Omental fat pad (tissue), 3 donors: ENCODE measurements at regions not wholly inside any gene's neighbourhood (a gene's known extent, or its start where the extent isn't known, plus 50 kb on each side); places are given as distances from the start of the nearest gene placed in this dataset.

Experiments used
- ATAC-seq: fragments of 150-250 bp; one replicate; pipeline ENCODE4 v1.9.1; 2016; ENCODE audit warnings: mild to moderate bottlenecking, moderate library complexity; ENCODE audit not compliant: low FRiP score
- DNase-seq: peaks from one replicate; pipeline ENCODE4 v3.0.0-alpha.2; 2019; ENCODE audit warnings: low spot score
- TF ChIP-seq, protein P1 (sequence below), 3 donors: fragments of 450-650 bp; IDR thresholded peaks; one replicate each; pipeline ENCODE4 v1.5.1; 2016 to 2017; ENCODE audit warnings: antibody characterized with exemption in 3 of 3, mild to moderate bottlenecking in 3 of 3, moderate library complexity in 2 of 3

DNA sequence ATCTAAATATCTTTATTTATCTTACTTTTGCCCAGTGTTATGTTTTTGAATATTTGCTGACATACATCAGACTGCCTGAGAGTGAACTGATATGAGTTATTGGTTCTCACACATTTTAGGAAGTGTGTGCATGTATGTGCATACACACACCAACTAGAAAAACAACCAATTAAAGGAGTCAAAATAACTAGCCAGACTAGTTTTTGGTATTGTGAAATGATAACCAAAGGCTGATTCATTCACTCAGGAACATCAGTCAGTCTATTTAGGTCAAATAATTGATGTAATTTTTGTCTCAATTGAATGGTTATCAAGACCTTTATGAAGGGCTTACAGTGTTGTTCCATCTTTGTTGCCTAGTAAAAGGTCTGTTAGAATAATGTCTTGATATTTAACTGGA, 369.3 kb upstream of the VRK2 start:
- ATAC-seq, result no peak
- DNase-seq, result no peak
- TF ChIP-seq, protein P1, sequence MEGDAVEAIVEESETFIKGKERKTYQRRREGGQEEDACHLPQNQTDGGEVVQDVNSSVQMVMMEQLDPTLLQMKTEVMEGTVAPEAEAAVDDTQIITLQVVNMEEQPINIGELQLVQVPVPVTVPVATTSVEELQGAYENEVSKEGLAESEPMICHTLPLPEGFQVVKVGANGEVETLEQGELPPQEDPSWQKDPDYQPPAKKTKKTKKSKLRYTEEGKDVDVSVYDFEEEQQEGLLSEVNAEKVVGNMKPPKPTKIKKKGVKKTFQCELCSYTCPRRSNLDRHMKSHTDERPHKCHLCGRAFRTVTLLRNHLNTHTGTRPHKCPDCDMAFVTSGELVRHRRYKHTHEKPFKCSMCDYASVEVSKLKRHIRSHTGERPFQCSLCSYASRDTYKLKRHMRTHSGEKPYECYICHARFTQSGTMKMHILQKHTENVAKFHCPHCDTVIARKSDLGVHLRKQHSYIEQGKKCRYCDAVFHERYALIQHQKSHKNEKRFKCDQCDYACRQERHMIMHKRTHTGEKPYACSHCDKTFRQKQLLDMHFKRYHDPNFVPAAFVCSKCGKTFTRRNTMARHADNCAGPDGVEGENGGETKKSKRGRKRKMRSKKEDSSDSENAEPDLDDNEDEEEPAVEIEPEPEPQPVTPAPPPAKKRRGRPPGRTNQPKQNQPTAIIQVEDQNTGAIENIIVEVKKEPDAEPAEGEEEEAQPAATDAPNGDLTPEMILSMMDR (IDR thresholded peaks at IDR 0.05), result no peak

DNA sequence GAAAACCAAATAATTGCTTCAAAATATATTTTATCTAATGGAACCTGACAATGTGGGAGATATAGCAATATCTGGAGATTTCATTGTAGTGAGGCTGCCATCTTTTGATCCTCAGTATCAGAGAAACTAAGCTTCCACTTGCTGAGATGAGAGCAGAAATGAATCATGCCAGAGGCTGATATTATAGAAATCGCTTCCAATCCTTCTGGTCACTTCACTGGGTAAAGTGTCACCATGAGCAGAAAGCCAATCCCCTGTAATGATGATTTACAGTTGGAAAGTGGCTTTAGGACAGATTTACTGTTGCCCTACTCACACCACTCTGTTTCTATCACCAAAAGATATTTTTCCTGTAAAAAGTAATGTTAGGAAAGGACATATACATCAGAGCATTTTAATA, 365.0 kb upstream of the VRK2 start:
- TF ChIP-seq, protein P1 (IDR thresholded peaks at IDR 0.05), result no peak
- ATAC-seq (no peak), DNase-seq (no peak)

DNA sequence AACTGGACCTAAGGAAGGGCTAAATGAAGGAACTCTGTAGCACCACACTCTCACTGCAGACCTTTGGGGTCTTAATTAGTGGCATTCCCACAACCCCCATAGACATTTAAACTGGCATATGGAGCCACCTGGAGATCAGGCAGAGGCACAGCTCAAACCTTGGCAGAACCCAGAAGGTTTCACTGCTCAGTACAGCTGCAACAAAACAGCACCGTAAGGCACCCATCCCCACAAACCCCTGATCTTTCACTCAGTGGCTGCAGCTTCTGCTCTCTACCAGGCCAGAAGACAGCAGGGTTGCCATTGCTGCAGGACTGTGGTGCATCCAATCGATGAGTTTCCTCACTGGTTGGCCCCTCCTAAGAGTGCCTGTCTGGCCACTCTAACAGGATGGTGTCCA, 361.6 kb upstream of the VRK2 start:
- DNase-seq, result no peak
- TF ChIP-seq, protein P1 (IDR thresholded peaks at IDR 0.05), result no peak
- ATAC-seq, result no peak

DNA sequence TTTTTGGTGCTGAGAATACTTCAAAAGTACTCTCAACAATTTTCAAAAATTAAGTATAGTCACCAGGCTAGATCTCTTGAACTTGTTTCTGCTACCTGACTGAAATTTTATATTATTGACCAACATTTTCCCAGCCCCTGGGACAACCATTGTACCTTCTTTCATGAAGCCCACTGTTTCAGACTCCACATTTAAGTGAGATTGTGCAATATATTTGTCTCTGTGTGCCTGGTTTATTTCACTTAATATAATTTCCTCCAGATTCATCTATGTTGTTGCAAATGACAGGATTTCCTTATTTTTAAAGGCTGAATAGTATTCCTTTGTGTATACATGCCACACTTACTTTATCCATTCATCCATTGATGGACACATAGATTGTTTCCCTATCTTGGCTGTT, 354.2 kb upstream of the VRK2 start:
- DNase-seq (no peak), ATAC-seq (no peak)
- TF ChIP-seq, protein P1 (IDR thresholded peaks at IDR 0.05), result no peak

DNA sequence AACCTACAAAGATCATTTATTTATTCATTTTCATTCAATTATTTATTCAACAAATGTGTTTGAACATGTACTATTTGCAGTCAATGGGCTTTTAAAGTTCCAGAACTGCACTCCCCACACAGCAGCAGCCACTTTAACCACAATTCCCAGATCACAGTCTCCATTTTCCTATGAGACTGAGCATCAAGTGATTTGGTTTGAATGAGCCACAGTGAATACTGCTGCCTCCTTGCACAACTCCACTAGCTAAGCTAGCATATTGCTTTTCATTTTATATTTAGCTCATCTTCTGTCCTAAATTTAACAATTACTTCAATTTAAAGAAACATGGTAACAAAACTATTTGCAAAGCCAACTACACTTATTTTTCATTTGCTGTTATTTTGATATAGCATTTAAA, 353.4 kb upstream of the VRK2 start:
- DNase-seq, result no peak
- TF ChIP-seq, protein P1 (IDR thresholded peaks at IDR 0.05), result no peak
- ATAC-seq, result no peak

DNA sequence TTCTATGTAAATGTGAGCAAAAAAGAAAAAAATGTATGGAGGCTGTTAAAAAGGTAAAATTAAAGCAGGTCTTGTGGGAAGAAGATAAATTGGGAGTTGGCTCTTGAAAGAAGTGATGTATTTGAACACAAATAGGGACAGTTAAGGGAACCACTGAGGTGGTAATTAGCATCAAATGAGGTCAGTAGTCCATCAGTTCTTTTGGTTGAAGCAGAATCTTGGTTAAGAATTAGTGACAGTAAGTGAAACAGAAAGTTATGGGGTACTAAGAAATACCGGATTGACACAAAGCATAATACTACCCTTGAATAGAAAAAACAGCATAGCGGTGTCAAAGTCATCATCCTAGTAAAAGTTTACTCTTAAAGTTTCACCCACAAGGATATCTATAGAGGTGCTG, 352.6 kb upstream of the VRK2 start:
- DNase-seq, result no peak
- TF ChIP-seq, protein P1 (IDR thresholded peaks at IDR 0.05), result no peak
- ATAC-seq, result no peak

DNA sequence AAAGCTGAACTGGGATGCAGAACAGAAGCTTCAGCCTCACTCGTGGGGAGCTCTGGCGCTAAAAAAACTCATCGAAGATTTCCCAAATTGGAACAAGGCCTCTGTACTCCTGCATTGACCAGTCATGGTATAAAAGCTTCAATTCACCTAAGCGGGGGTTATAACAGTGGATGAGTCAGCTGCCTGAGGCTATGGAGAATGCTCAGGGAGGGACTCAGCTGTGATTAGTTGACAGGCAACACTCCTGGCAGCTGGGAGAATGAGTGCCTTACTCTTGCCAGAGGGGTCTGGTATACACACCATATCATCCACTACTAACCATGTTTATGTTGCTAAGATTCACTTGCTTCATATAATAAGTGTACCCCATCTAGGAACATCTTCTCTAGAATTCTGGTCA, 350.6 kb upstream of the VRK2 start:
- ATAC-seq (no peak), DNase-seq (no peak)
- TF ChIP-seq, protein P1 (IDR thresholded peaks at IDR 0.05), result no peak
